22Rv1 (cell line): ENCODE measurements at regions not wholly inside any gene's neighbourhood (a gene's known extent, or its start where the extent isn't known, plus 50 kb on each side); places are given as distances from the start of the nearest gene placed in this dataset.
"Not testable (repeated sequence)": the region's sequence is repeated elsewhere in the genome, so short reads cannot be mapped to it uniquely, and the experiment has no call there.

Source experiments
- H3K27ac ChIP-seq: fragments of 450-650 bp; 2 replicates; pipeline ENCODE4 v1.5.1; 2017
- ZFX ChIP-seq: fragments of 450-650 bp; IDR thresholded peaks from 2 replicates; pipeline ENCODE4 v1.6.1; 2017; ENCODE audit warnings: antibody characterized with exemption, borderline replicate concordance
- TF ChIP-seq, protein P1 (sequence below): fragments of 450-650 bp; IDR thresholded peaks from 2 replicates; pipeline ENCODE4 v1.5.1; 2017; ENCODE audit warnings: mild to moderate bottlenecking

DNA sequence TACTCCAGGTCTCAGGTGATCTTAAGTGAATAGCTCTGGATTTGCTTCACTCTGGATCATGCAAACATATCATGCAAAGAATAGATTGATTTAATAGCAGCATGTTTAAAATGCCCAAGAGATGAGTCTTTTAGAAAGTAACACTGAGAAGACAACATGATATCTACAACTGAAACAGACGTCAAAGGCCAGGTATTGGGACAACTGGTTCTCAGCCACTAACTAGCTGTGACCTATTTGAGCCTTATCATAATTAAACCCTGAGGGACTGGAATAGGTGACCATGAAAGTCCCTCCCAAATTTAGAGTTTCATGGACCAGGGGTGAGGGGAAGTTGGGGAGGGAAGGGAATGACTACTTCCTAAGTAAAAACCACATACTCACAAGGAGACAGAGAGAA, 95.7 kb downstream of the NIBAN1 start:
- no peak overlapping the region for H3K27ac ChIP-seq
- TF ChIP-seq, protein P1, sequence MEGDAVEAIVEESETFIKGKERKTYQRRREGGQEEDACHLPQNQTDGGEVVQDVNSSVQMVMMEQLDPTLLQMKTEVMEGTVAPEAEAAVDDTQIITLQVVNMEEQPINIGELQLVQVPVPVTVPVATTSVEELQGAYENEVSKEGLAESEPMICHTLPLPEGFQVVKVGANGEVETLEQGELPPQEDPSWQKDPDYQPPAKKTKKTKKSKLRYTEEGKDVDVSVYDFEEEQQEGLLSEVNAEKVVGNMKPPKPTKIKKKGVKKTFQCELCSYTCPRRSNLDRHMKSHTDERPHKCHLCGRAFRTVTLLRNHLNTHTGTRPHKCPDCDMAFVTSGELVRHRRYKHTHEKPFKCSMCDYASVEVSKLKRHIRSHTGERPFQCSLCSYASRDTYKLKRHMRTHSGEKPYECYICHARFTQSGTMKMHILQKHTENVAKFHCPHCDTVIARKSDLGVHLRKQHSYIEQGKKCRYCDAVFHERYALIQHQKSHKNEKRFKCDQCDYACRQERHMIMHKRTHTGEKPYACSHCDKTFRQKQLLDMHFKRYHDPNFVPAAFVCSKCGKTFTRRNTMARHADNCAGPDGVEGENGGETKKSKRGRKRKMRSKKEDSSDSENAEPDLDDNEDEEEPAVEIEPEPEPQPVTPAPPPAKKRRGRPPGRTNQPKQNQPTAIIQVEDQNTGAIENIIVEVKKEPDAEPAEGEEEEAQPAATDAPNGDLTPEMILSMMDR: no peak
- TF ChIP-seq ZFX: no peak

DNA sequence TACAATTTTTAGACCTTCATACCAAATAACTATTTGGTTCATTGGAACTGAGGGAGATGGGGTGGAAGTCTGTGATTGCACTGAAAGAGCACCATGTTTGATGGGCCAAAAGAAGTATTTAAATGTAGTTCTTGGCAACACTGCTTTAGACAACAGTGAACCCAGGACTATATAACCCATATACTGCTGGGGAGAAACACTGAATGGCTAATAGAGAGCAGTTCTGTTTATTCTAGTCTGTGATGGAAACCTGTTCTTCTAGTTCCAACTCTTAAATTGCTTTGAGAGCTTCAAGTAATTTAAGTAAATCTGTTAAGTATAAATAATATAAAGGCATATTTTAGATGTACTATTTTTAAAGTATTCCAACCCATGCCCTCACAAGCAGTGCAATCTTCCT, 96.3 kb downstream of the NIBAN1 start:
- H3K27ac ChIP-seq: no peak overlapping the region

DNA sequence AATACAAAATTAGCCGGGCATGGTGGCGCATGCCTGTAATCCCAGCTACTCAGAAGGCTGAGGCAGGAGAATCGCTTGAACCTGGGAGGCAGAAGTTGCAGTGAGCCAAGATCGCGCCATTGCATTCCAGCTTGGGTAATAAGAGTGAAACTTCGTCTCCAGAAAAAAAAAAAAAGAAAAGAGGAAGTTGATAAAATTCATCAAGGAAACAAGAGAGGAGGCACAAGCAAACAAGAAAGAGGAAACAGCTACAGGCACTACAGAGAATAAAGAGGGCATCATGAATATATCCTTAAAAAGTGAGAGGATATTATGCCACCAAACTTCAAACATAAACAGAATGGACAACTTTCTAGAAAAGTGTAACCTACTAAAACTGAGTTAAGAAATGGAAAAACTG, 98.3 kb downstream of the NIBAN1 start:
- H3K27ac ChIP-seq: not testable (repeated sequence)

More for the DNA sequence above, 96.3 kb downstream of the NIBAN1 start:
- TF ChIP-seq, protein P1: no peak
- no peak for TF ChIP-seq ZFX

DNA sequence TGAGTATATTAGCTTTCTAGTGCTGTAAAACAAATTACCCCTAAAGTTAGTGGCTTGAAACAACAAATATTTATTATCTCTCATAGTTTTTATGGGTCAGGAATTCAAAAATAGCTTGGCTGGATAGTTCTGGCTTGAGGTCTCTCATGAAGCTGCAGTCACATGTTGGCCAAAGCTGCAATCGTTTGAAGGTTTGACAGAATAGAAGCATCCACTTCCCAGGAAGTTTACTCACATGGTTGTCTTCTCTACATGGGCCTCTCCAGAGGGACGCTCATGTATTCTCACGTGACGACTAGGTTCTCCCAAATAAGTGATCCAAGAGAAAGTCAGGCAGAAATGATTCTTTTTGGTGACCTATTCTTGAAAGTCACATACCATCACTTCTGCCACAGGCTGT, 99.1 kb downstream of the NIBAN1 start:
- no peak overlapping the region for H3K27ac ChIP-seq
- TF ChIP-seq, protein P1: no peak
- no peak for TF ChIP-seq ZFX

DNA sequence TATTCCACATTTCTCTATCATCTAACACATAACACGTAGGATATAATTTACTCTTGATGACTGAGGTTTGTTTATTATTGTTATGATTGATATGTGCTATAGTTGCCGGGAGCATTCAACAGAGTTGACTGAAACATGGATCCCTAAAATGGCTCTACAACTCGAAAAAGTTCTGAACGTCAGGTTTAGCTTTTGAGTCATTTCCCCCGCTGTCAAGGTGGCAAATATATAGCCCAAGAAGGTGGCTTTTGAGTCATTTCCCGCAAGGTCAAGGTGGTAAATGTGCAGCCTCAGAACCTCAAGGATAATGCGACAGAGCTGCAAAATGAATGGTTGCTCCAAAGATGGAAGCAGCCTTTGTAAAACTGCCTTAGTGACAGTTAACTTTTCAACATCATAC, 104.0 kb downstream of the NIBAN1 start:
- TF ChIP-seq ZFX: no peak
- TF ChIP-seq, protein P1: no peak
- no peak overlapping the region for H3K27ac ChIP-seq

DNA sequence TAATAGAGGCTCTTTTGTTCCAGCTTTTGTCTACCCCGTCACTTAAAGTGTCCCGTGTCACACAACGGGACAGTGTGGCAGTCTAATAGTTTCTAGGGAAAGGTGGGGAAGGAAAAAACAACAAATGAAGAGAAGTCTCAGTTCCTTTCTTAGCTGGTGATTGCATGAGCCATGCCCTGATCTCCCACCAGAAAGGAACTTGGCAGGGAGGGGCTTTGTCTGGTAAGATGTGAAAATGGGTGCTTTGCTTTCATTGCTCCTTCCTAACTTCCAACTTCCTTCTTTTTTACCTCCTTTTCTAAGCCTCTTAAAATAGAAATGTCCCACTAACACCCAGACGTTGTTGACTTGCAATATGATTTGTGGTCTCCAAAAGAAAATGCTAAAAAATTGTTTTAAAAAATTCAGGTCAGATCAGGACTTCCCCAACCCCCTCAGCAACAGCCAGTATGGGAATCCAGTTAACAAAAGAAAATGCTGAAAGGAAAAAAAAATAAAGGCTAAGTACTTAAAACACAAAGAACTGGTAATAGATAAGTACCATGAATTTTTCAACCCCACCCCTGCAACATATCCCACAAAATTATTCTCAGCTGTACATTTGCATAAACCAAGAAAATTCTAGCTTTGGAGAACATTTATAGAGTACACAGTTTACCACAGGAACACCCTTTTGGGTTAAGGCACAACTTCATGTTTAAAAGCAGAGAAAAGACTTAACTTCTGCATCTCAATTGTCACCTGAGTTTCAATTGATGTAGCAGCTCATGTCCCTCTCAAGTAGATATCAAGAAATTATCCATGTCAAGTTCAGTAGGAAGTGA, 106.2 kb downstream of the NIBAN1 start:
- TF ChIP-seq, protein P1: no peak
- no peak for TF ChIP-seq ZFX
- H3K27ac ChIP-seq: no peak overlapping the region

DNA sequence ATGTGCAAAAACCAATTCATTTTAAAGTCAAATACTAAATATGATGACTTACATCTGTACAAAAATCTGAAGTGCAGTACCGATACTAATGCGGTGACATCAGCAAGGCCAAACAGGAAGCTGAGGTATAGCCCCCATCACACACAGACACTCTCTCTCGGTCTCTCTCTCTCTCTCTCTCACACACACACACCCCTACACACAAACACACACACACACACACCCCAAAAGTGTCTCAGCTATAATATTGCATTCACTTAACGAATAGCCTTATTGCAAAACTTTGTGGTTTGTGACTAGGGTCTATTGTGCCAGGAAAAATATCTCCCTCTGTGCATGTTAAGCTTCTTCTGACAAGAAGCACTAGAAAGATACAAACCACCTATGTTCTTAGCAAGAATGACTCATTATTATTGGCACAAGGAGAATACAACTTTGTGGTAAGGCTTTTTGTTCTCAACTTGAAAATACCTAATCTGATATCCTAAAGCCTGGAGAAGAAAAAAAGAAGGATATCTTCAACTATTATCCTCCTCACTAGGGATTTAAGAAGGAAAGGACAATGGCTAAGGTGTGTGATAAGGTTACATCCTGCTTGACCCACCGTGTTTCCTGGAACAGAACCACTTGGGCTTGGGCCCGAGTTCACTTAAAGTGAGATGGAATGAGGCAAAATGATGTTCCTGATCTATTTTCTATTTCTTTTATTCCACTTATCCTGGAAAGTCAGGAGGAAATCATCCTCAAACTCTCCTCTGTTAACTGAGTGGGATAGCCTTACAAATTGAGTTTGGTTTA, 107.1 kb downstream of the NIBAN1 start:
- no peak overlapping the region for H3K27ac ChIP-seq
- TF ChIP-seq, protein P1: no peak
- no peak for TF ChIP-seq ZFX
